GM10266 (cell line): ENCODE measurements at regions not wholly inside any gene's neighbourhood (a gene's known extent, or its start where the extent isn't known, plus 50 kb on each side); places are given as distances from the start of the nearest gene placed in this dataset.
"Not testable (repeated sequence)": the region's sequence is repeated elsewhere in the genome, so short reads cannot be mapped to it uniquely, and the experiment has no call there.

Experiments used
- DNase-seq: peaks from one replicate; pipeline ENCODE4 v3.0.0; 2012; ENCODE audit errors: extremely low spot score
- CTCF ChIP-seq: IDR thresholded peaks from 2 replicates; pipeline ENCODE4 v1.5.1; 2012; ENCODE audit warnings: mild to moderate bottlenecking, low read depth; ENCODE audit not compliant: control insufficient read depth, insufficient read depth; ENCODE audit errors: missing control alignments

DNA sequence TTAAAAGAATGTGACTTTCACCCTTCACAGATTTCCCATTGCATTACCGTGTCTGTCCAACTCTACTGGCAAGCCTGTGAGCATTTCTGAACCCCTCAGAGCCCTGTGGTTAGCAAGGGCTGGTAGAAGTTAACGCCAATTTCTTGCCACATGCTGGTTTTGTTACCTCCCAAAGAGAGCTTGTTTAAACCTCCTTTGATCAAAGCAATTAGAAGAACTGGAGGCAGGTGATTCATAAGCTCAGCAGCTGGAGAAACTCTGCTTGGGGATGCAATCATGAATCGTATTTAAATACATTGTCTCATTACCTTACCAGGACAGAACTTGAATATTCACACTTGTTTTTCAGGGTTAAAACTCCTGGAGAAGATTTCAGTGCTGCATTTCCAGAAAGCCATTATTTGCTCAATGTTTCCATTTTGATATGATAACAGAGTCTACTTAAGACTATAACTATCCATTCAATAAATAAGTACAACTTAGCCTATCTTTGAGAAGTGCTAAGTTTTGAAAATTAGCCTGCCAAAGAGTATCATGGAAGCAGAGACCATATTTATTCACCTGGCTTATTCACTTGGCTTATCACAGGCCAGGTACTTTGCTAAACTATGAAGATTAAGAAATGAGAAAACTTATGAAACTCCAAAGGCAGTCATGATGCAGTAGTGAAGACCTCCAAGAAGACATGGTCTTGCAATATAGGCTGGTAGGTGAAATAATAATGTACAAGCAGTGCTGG lies 292.8 kb downstream of the INSIG2 start:
- DNase-seq, result no peak
- no peak for TF ChIP-seq CTCF

DNA sequence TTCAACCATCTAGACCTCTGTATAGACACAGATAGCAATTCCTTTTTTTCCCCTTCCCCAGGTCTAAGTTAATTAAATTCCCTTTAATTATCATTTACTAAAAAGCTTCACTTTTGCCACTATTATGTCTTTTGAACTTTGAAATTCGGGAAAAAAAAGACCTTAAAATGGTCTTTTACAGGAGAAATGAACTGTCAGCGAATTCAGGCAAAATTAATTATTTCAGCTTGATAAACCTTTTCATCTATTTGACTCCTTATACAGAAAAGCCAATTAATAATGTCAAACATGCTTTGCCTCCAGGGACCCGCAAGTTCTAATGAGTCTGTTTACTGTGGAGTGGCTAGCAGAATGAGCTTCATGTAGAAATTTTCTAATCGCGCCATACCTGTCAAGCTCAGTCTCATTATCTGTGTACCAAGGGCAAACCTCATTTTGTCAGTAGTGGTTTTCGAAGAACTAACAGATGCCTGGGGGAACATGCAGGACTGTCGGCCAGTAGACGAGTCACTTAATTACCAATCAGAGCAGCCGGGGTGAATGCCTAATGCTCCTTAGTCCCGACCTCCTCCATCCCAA lies 287.7 kb downstream of the INSIG2 start:
- TF ChIP-seq CTCF, result no peak
- no peak for DNase-seq

DNA sequence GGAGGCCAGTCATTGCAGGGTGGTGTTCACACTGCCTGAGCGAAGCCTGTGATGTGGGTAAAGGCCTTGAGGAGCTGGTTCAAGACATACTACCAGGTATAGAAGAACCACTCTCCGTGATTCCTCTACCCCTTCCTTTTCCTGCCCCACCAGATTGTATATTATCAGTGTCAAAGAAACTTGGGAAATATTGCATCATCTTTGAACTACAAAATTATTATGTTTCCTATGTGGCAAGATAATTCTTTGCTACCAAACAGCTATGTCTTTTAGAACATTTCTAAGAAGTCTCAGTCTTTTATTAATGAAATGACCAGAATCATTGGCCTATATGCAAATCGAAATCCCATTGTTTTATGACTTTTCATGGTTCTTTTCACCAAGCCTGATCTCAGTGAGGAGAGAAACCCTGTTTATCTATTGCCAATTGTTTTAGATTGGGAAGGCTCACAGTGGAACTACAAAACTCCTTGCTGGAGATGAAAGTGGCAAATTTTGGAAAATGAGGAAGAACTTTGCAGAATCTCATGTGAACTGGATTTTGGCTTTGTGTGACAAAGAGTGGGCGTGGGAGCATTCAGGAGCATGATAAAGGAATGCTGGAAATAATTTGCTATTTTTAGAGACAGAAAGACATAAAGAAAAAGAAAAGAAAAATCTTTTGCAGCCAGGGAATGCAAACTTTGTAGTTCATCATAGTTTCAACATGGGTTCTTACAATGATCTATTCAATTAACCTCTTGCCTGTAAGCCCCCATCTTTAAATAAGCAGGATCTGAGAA lies 286.9 kb downstream of the INSIG2 start:
- no peak for TF ChIP-seq CTCF
- no peak for DNase-seq

DNA sequence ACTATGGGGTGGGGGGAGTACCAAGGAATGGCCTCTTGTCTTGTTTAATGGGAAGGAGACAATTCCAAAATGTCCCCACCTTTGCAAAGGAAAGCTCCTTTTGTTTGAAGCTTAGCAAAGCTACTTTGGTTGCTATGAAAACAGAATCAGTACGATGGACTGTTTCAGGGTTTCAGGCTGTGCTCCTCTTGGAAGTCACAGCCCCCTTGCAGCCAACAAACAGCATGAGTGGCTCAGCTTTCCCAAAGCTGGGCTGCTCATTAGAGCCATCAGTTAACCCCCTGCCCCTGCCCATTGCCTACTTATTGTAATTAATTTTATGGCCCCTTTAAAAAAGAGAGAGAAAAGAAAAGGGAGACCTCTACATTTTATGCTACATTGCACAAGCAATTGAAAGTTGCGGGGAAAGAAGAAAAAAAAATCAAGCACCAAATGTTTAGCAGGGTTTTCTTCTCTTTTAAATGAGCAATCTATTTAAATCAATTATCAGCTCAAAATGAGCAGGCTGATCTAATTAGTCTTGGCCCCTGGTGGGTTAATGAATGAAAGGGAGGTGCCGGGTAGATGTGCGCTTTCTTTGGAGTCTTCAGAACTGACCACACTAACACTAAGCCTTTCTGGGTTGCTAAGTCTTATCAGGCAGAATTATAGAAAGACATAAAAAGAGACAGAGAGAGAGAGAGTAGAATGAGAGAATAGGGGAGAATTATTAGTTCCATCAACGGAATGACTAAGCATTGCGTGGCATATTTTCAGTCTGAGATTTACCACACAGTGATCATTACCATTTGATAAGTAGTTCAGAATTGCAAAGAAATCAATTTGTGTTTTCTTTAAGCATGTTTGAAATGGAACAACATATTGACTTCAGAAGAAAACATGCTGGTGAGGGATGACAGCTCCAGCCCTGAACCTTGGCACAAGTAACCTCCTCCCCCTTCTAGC lies 284.9 kb downstream of the INSIG2 start:
- DNase-seq, result no peak
- TF ChIP-seq CTCF, result no peak

GRCh38 chr2:118371515-118371914 lies 283.2 kb downstream of the INSIG2 start:
- peak; percentile 14 for DNase-seq
- peak; percentile 48 for TF ChIP-seq CTCF

DNA sequence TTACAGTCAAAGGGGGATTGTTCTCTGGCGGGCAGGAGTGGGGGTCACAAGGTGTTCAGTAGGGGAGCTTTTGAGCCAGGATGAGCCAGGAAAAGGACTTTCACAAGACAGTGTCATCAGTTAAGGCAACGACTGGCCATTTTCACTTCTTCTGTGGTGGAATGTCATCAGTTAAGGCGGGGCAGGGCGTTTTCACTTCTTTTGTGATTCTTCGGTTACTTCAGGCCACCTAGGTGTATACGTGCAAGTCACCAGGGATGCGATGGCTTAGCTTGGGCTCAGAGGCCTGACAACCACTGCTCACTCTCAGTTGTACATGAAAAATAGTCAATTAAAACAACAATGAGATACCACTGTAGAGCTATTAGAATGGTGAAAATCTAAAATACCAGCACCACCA lies 281.2 kb downstream of the INSIG2 start:
- DNase-seq, result not testable (repeated sequence)

- DNase-seq, result no peak
- TF ChIP-seq CTCF, result no peak
Observed at GRCh38 chr2:118363604-118364003, 275.3 kb downstream of the INSIG2 start.
